ENCODE measurements at regions not wholly inside any gene's neighbourhood (a gene's known extent, or its start where the extent isn't known, plus 50 kb on each side); places are given as distances from the start of the nearest gene placed in this dataset.
A peak's percentile ranks its signal among the peaks of the same experiment; 100 is the strongest.
"Not testable (repeated sequence)": the region's sequence is repeated elsewhere in the genome, so short reads cannot be mapped to it uniquely, and the experiment has no call there.

- WGBS (ENCODE audit: insufficient coverage) = under 1% methylated on average over 22 of the region's 79 CpGs
Observed at GRCh38 chr7:150048244-150049011, 174.7 kb downstream of the ATP6V0E2 start.

GRCh38 chr7:150049012-150049655, 175.4 kb downstream of the ATP6V0E2 start:
- H3K9ac ChIP-seq (ENCODE audit: insufficient read depth, low read length, poor library complexity, severe bottlenecking); H3K79me2 ChIP-seq (ENCODE audit: insufficient read depth, low read length); H4K20me1 ChIP-seq (ENCODE audit: insufficient read depth, low read length); H3K36me3 Mint-ChIP-seq; H3K27ac Mint-ChIP-seq; H3K4me2 ChIP-seq (replicated peaks; ENCODE audit: extremely low read depth, low read length, poor library complexity, severe bottlenecking); H3K4me1 ChIP-seq (ENCODE audit: control insufficient read depth in 1 of 2, insufficient read depth in 2 of 2, low read length in 2 of 2); H3K27ac ChIP-seq (ENCODE audit: low read depth in 1 of 2, low read length in 2 of 2); DNase-seq; H3K36me3 ChIP-seq (replicated peaks in 1 of 2; ENCODE audit: control insufficient read depth in 1 of 2, insufficient read depth in 2 of 2, low read length in 2 of 2); intact Hi-C loops (cut with micrococcal nuclease); H2AFZ ChIP-seq (ENCODE audit: insufficient read depth, low read depth, low read length, poor library complexity, severe bottlenecking); H3K9me3 Mint-ChIP-seq; H3K9me3 ChIP-seq (replicated peaks in 1 of 2; ENCODE audit: control insufficient read depth in 1 of 2, insufficient read depth in 1 of 2, low read length in 2 of 2): not testable (repeated sequence)
- H3K4me3 Mint-ChIP-seq = peak overlapping the region; percentile 43 to 91
- WGBS (ENCODE audit: insufficient coverage) = 15% methylated on average over 26 of the region's 46 CpGs
- Histone ChIP-seq H3K27me3 (ENCODE audit: control insufficient read depth in 2 of 2, insufficient read depth in 2 of 2, low read length in 2 of 2) (peaks cover 11 to 37% of the 10 kb centered on the region in 2 donors), H3K4me3 (replicated peaks in 1 of 3; ENCODE audit: low read depth in 2 of 3, low read length in 3 of 3) (peak overlapping the region in 1 of 3 experiments; percentile 8)
- TF ChIP-seq CTCF (IDR thresholded peaks at IDR 0.05) = peak; percentile 5
- H3K27me3 Mint-ChIP-seq (ENCODE audit: low read depth in 3 of 3) = peaks cover 26 to 60% (median 30%) of the 10 kb centered on the region in 3 donors
- H3K4me1 Mint-ChIP-seq = peaks cover 13% of the 10 kb centered on the region

More at GRCh38 chr7:150048244-150049011, 174.7 kb downstream of the ATP6V0E2 start:
- H3K9me3 ChIP-seq (replicated peaks in 1 of 2; ENCODE audit: control insufficient read depth in 1 of 2, insufficient read depth in 1 of 2, low read length in 2 of 2); H3K4me2 ChIP-seq (replicated peaks; ENCODE audit: extremely low read depth, low read length, poor library complexity, severe bottlenecking); DNase-seq; H3K4me1 ChIP-seq (ENCODE audit: control insufficient read depth in 1 of 2, insufficient read depth in 2 of 2, low read length in 2 of 2); H4K20me1 ChIP-seq (ENCODE audit: insufficient read depth, low read length); H3K27ac Mint-ChIP-seq; H3K36me3 ChIP-seq (replicated peaks in 1 of 2; ENCODE audit: control insufficient read depth in 1 of 2, insufficient read depth in 2 of 2, low read length in 2 of 2); H3K9me3 Mint-ChIP-seq; H2AFZ ChIP-seq (ENCODE audit: insufficient read depth, low read depth, low read length, poor library complexity, severe bottlenecking); intact Hi-C loops (cut with micrococcal nuclease); H3K9ac ChIP-seq (ENCODE audit: insufficient read depth, low read length, poor library complexity, severe bottlenecking); H3K79me2 ChIP-seq (ENCODE audit: insufficient read depth, low read length); H3K36me3 Mint-ChIP-seq; H3K27ac ChIP-seq (ENCODE audit: low read depth in 1 of 2, low read length in 2 of 2): not testable (repeated sequence)
- Mint-ChIP-seq H3K4me1 (peaks cover 13% of the 10 kb centered on the region), H3K27me3 (ENCODE audit: low read depth in 3 of 3) (peaks cover 27 to 59% (median 30%) of the 10 kb centered on the region in 3 donors), H3K4me3 (peak overlapping the region; percentile 69 to 90)
- peak overlapping the region in 1 of 3 experiments; percentile 8 for H3K4me3 ChIP-seq (replicated peaks in 1 of 3; ENCODE audit: low read depth in 2 of 3, low read length in 3 of 3)
- peaks cover 11 to 37% of the 10 kb centered on the region in 2 donors for H3K27me3 ChIP-seq (ENCODE audit: control insufficient read depth in 2 of 2, insufficient read depth in 2 of 2, low read length in 2 of 2)
- peak; percentile 7 for TF ChIP-seq CTCF (IDR thresholded peaks at IDR 0.05)

DNA sequence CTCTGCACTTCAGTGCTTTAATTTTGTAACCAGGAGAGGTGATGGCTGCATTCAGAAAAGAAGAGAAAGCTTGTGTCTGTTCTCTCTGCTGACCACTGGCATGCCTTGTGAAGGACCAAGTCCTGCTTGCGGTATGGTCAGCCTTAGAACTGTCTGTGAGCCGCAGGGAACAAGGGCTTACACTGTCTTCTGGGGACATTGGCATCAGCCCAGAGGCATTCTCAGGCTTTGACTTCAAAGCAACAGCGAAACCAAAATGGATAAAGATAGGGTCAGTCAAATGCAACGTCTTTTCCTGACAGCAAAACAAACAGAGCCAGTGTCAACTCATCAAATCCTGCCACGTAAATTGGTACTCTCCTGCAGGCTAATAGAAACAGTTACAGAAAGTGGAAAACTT, 179.6 kb downstream of the ATP6V0E2 start:
- H3K27ac ChIP-seq (ENCODE audit: low read depth in 1 of 2, low read length in 2 of 2); H3K4me2 ChIP-seq (replicated peaks; ENCODE audit: extremely low read depth, low read length, poor library complexity, severe bottlenecking); H3K36me3 ChIP-seq (replicated peaks in 1 of 2; ENCODE audit: control insufficient read depth in 1 of 2, insufficient read depth in 2 of 2, low read length in 2 of 2); H3K9ac ChIP-seq (ENCODE audit: insufficient read depth, low read length, poor library complexity, severe bottlenecking); H4K20me1 ChIP-seq (ENCODE audit: insufficient read depth, low read length); H3K4me3 Mint-ChIP-seq; H3K9me3 Mint-ChIP-seq; H3K79me2 ChIP-seq (ENCODE audit: insufficient read depth, low read length); H3K27ac Mint-ChIP-seq; H3K4me1 ChIP-seq (ENCODE audit: control insufficient read depth in 1 of 2, insufficient read depth in 2 of 2, low read length in 2 of 2); H3K9me3 ChIP-seq (replicated peaks in 1 of 2; ENCODE audit: control insufficient read depth in 1 of 2, insufficient read depth in 1 of 2, low read length in 2 of 2); intact Hi-C loops (cut with micrococcal nuclease); DNase-seq; H3K4me3 ChIP-seq (replicated peaks in 1 of 3; ENCODE audit: low read depth in 2 of 3, low read length in 3 of 3); H3K4me1 Mint-ChIP-seq; H2AFZ ChIP-seq (ENCODE audit: insufficient read depth, low read depth, low read length, poor library complexity, severe bottlenecking); H3K36me3 Mint-ChIP-seq: not testable (repeated sequence)
- H3K27me3 ChIP-seq (ENCODE audit: control insufficient read depth in 2 of 2, insufficient read depth in 2 of 2, low read length in 2 of 2) = peaks cover 2 to 11% of the 10 kb centered on the region in 2 donors
- H3K27me3 Mint-ChIP-seq (ENCODE audit: low read depth in 3 of 3) = peaks cover 10 to 29% (median 13%) of the 10 kb centered on the region in 3 donors
- WGBS (ENCODE audit: insufficient coverage) = 100% methylated on average over 1 of the region's 5 CpGs

Data from CD14-positive monocyte (primary cell).